Gastrocnemius medialis (tissue), 4 donors: ENCODE measurements at regions not wholly inside any gene's neighbourhood (a gene's known extent, or its start where the extent isn't known, plus 50 kb on each side); places are given as distances from the start of the nearest gene placed in this dataset.

Experiments
- POLR2A ChIP-seq, 2 donors: fragments of 450-650 bp; IDR thresholded peaks; one replicate each; pipeline ENCODE4 v1.6.1; 2017; ENCODE audit warnings: antibody characterized with exemption in 2 of 2, mild to moderate bottlenecking in 2 of 2, moderate library complexity in 2 of 2
- TF ChIP-seq, protein P1 (sequence below), 5 experiments: fragments of 450-650 bp in 3 of 5; fragments of 200-600 bp in 2 of 5; sonication (generic) in 2 of 5; IDR thresholded peaks in 4 of 5; conservative IDR thresholded peaks in 1 of 5; 1 replicate in 4 of 5; 2 replicates in 1 of 5; pipeline ENCODE4 v1.5.1; 2016 to 2019; ENCODE audit warnings: antibody characterized with exemption in 5 of 5, mild to moderate bottlenecking in 3 of 5, moderate library complexity in 3 of 5

- no peak for TF ChIP-seq POLR2A (IDR thresholded peaks at IDR 0.05)
- TF ChIP-seq, protein P1, sequence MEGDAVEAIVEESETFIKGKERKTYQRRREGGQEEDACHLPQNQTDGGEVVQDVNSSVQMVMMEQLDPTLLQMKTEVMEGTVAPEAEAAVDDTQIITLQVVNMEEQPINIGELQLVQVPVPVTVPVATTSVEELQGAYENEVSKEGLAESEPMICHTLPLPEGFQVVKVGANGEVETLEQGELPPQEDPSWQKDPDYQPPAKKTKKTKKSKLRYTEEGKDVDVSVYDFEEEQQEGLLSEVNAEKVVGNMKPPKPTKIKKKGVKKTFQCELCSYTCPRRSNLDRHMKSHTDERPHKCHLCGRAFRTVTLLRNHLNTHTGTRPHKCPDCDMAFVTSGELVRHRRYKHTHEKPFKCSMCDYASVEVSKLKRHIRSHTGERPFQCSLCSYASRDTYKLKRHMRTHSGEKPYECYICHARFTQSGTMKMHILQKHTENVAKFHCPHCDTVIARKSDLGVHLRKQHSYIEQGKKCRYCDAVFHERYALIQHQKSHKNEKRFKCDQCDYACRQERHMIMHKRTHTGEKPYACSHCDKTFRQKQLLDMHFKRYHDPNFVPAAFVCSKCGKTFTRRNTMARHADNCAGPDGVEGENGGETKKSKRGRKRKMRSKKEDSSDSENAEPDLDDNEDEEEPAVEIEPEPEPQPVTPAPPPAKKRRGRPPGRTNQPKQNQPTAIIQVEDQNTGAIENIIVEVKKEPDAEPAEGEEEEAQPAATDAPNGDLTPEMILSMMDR (IDR thresholded peaks at IDR 0.05 in 4 of 5, conservative IDR thresholded peaks at IDR 0.05 in 1 of 5) = no peak
Observed at GRCh38 chr11:100585728-100586127, 101.4 kb upstream of the ARHGAP42 start.
